ENCODE measurements at regions not wholly inside any gene's neighbourhood (a gene's known extent, or its start where the extent isn't known, plus 50 kb on each side); places are given as distances from the start of the nearest gene placed in this dataset.

- H3K27ac ChIP-seq (ENCODE audit: low read length): no peak overlapping the region
- ChIA-PET CTCF (no interaction called here), POLR2A (no interaction called here)
- DNase-seq (ENCODE audit: low read depth, low spot score) (no peak), ATAC-seq (no peak)
- intact Hi-C loops (cut with micrococcal nuclease; ENCODE audit: unreplicated experiment) (no loop called here), in situ Hi-C loops (cut with HindIII; ENCODE audit: low pct_unique_long_range_greater_than_20kb, low sequenced_read_pairs) (no loop called here)
- H3K4me3 ChIP-seq (ENCODE audit: low read depth in 2 of 2, low read length in 2 of 2): no peak overlapping the region
- H3K4me1 ChIP-seq (ENCODE audit: control insufficient read depth, insufficient read depth, low read length): no peaks in the 10 kb centered on the region
- BruUV-seq (replicated peaks): no TSS peak
- H3K36me3 ChIP-seq (ENCODE audit: control insufficient read depth, insufficient read depth, low read length): no peaks in the 10 kb centered on the region
- no peak for TF ChIP-seq REST (IDR thresholded peaks at IDR 0.05; ENCODE audit: insufficient read depth in 1 of 2, low read depth in 2 of 2, low read length in 1 of 2)
- TF ChIP-seq POLR2AphosphoS5 (IDR thresholded peaks at IDR 0.05; ENCODE audit: low read depth, low read length): no peak
- no peak for TF ChIP-seq SIN3A (IDR thresholded peaks at IDR 0.05; ENCODE audit: borderline replicate concordance, insufficient read depth, low read depth, low read length)
- no peak for TF ChIP-seq CTCF (IDR thresholded peaks at IDR 0.05)
- no peak for TF ChIP-seq TCF7L2 (IDR thresholded peaks at IDR 0.05; ENCODE audit: low read depth, low read length)
- no peaks in the 10 kb centered on the region for H3K9me3 ChIP-seq (ENCODE audit: control insufficient read depth, insufficient read depth, low read depth, low read length)
- H3K27me3 ChIP-seq (ENCODE audit: control insufficient read depth, insufficient read depth, low read length): peaks cover 21% of the 10 kb centered on the region
Observed at GRCh38 chr7:39811161-39811614, 138.9 kb upstream of the CDK13 start.

GRCh38 chr7:39816462-39817060, 133.5 kb upstream of the CDK13 start:
- no peaks in the 10 kb centered on the region for H3K36me3 ChIP-seq (ENCODE audit: control insufficient read depth, insufficient read depth, low read length)
- ChIA-PET POLR2A (no interaction called here), CTCF (no interaction called here)
- intact Hi-C loops (cut with micrococcal nuclease; ENCODE audit: unreplicated experiment) (no loop called here), in situ Hi-C loops (cut with HindIII; ENCODE audit: low pct_unique_long_range_greater_than_20kb, low sequenced_read_pairs) (no loop called here)
- ATAC-seq: no peak
- no peak for TF ChIP-seq POLR2AphosphoS5 (IDR thresholded peaks at IDR 0.05; ENCODE audit: low read depth, low read length)
- H3K9me3 ChIP-seq (ENCODE audit: control insufficient read depth, insufficient read depth, low read depth, low read length): no peaks in the 10 kb centered on the region
- no peak for DNase-seq (ENCODE audit: low read depth, low spot score)
- H3K4me3 ChIP-seq (ENCODE audit: low read depth in 2 of 2, low read length in 2 of 2): no peak overlapping the region
- peaks cover 57% of the 10 kb centered on the region for H3K27me3 ChIP-seq (ENCODE audit: control insufficient read depth, insufficient read depth, low read length)
- H3K27ac ChIP-seq (ENCODE audit: low read length): no peak overlapping the region
- no peaks in the 10 kb centered on the region for H3K4me1 ChIP-seq (ENCODE audit: control insufficient read depth, insufficient read depth, low read length)
- BruUV-seq (replicated peaks): no TSS peak

- peaks cover 59% of the 10 kb centered on the region for H3K27me3 ChIP-seq (ENCODE audit: control insufficient read depth, insufficient read depth, low read length)
- no peak for DNase-seq (ENCODE audit: low read depth, low spot score)
- H3K9me3 ChIP-seq (ENCODE audit: control insufficient read depth, insufficient read depth, low read depth, low read length): no peaks in the 10 kb centered on the region
- H3K36me3 ChIP-seq (ENCODE audit: control insufficient read depth, insufficient read depth, low read length): no peaks in the 10 kb centered on the region
- intact Hi-C loops (cut with micrococcal nuclease; ENCODE audit: unreplicated experiment): no loop called here
- CTCF ChIA-PET: no interaction called here
- in situ Hi-C loops (cut with HindIII; ENCODE audit: low pct_unique_long_range_greater_than_20kb, low sequenced_read_pairs): no loop called here
- POLR2A ChIA-PET: no interaction called here
- no peak for TF ChIP-seq CTCF (IDR thresholded peaks at IDR 0.05)
- no peak for TF ChIP-seq TCF7L2 (IDR thresholded peaks at IDR 0.05; ENCODE audit: low read depth, low read length)
- TF ChIP-seq SIN3A (IDR thresholded peaks at IDR 0.05; ENCODE audit: borderline replicate concordance, insufficient read depth, low read depth, low read length): no peak
- TF ChIP-seq POLR2AphosphoS5 (IDR thresholded peaks at IDR 0.05; ENCODE audit: low read depth, low read length): no peak
- TF ChIP-seq REST (IDR thresholded peaks at IDR 0.05; ENCODE audit: insufficient read depth in 1 of 2, low read depth in 2 of 2, low read length in 1 of 2): no peak
- no peak overlapping the region for H3K27ac ChIP-seq (ENCODE audit: low read length)
- no TSS peak for BruUV-seq (replicated peaks)
- ATAC-seq: no peak
- H3K4me1 ChIP-seq (ENCODE audit: control insufficient read depth, insufficient read depth, low read length): no peaks in the 10 kb centered on the region
- H3K4me3 ChIP-seq (ENCODE audit: low read depth in 2 of 2, low read length in 2 of 2): no peak overlapping the region
Observed at GRCh38 chr7:39819514-39819913, 130.5 kb upstream of the CDK13 start.

All from Panc1 (cell line).